Upper lobe of left lung (tissue), 6 donors: ENCODE measurements at regions not wholly inside any gene's neighbourhood (a gene's known extent, or its start where the extent isn't known, plus 50 kb on each side); places are given as distances from the start of the nearest gene placed in this dataset.
A peak's percentile ranks its signal among the peaks of the same experiment; 100 is the strongest.

ENCODE experiments used
- ATAC-seq, 2 donors: fragments of 200-7000 bp; cut with Tn5 transposase; one replicate each; pipeline ENCODE4 v1.9.1; 2022; ENCODE audit warnings: mild to moderate bottlenecking in 2 of 2, moderate library complexity in 2 of 2; ENCODE audit not compliant: low FRiP score in 2 of 2
- DNase-seq, 2 donors: peaks; one replicate each; pipeline ENCODE4 v3.0.0-alpha.2; 2019 to 2020
- H3K27ac ChIP-seq, 4 donors: fragments of 200-600 bp; sonication (generic); one replicate each; pipeline ENCODE4 v1.5.1; 2016 to 2019
- H3K27me3 ChIP-seq, 4 donors: fragments of 200-600 bp; sonication (generic); one replicate each; pipeline ENCODE4 v1.5.1; 2017 to 2019
- H3K36me3 ChIP-seq, 4 donors: fragments of 200-600 bp; sonication (generic); one replicate each; pipeline ENCODE4 v1.5.1; 2016 to 2019
- H3K4me1 ChIP-seq, 4 donors: fragments of 200-600 bp; sonication (generic); one replicate each; pipeline ENCODE4 v1.5.1; 2018 to 2019
- H3K4me3 ChIP-seq, 4 donors: fragments of 200-600 bp; sonication (generic); one replicate each; pipeline ENCODE4 v1.5.1; 2017 to 2019; ENCODE audit warnings: mild to moderate bottlenecking in 2 of 4, moderate library complexity in 1 of 4
- H3K9me3 ChIP-seq, 4 donors: fragments of 200-600 bp; sonication (generic); one replicate each; pipeline ENCODE4 v1.5.1; 2018 to 2019
- EP300 ChIP-seq, 4 donors: sonication (generic); formaldehyde crosslinking; IDR thresholded peaks; one replicate each; pipeline ENCODE4 v1.5.1; 2017; ENCODE audit warnings: antibody characterized with exemption in 4 of 4, control low read depth in 2 of 4
- POLR2A ChIP-seq, 4 donors: fragments of 450-650 bp; IDR thresholded peaks; one replicate each; pipeline ENCODE4 v1.5.1; 2016 to 2017; ENCODE audit warnings: antibody characterized with exemption in 4 of 4, mild to moderate bottlenecking in 2 of 4
- POLR2AphosphoS5 ChIP-seq, 2 donors: sonication (generic); formaldehyde crosslinking; IDR thresholded peaks; one replicate each; pipeline ENCODE4 v1.5.1; 2017; ENCODE audit warnings: antibody characterized with exemption in 2 of 2
- WGBS, 2 donors: methylation state at CpG; one replicate each; pipeline ENCODE4 v1.1.5; 2017 to 2018; 5-methylcytosine and 5-hydroxymethylcytosine counted together
- TF ChIP-seq, protein P1 (sequence below), 6 experiments: fragments of 450-650 bp in 4 of 6; fragments of 200-600 bp in 2 of 6; sonication (generic) in 2 of 6; IDR thresholded peaks; one replicate each; pipeline ENCODE4 v1.5.1; 2016 to 2019; ENCODE audit warnings: antibody characterized with exemption in 6 of 6
- donor health status: DM: no; HTN: no; CAD: no; lungs with moderate emphysema.
- donor health status: DM: no; HTN: yes; CAD: no; lungs with severe emphysema.

DNA sequence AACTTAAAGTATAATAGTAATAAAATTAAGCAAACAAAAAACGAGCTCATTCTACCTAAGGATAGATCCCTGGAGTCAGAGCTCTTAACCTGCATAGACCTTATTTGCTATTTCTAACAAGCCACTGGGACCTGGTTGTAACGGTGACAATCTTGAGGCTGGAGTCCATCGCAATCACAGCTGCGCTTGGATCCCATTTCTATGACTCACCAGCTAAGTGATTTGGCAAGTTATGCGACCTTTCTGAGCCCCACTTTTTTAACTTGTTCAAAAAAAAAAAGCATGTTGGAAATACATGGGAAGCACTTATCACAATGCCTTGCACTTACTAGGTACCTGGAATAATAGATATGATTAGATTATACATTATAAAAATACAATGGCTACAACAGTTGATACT is 389.5 kb upstream of the CDH4 start:
- H3K9me3 ChIP-seq = no peaks in the 10 kb centered on the region
- H3K27me3 ChIP-seq = no peaks in the 10 kb centered on the region
- TF ChIP-seq POLR2A (IDR thresholded peaks at IDR 0.05) (no peak), POLR2AphosphoS5 (IDR thresholded peaks at IDR 0.05) (no peak), EP300 (IDR thresholded peaks at IDR 0.05) (no peak)
- TF ChIP-seq, protein P1, sequence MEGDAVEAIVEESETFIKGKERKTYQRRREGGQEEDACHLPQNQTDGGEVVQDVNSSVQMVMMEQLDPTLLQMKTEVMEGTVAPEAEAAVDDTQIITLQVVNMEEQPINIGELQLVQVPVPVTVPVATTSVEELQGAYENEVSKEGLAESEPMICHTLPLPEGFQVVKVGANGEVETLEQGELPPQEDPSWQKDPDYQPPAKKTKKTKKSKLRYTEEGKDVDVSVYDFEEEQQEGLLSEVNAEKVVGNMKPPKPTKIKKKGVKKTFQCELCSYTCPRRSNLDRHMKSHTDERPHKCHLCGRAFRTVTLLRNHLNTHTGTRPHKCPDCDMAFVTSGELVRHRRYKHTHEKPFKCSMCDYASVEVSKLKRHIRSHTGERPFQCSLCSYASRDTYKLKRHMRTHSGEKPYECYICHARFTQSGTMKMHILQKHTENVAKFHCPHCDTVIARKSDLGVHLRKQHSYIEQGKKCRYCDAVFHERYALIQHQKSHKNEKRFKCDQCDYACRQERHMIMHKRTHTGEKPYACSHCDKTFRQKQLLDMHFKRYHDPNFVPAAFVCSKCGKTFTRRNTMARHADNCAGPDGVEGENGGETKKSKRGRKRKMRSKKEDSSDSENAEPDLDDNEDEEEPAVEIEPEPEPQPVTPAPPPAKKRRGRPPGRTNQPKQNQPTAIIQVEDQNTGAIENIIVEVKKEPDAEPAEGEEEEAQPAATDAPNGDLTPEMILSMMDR (IDR thresholded peaks at IDR 0.05) = no peak
- H3K4me3 ChIP-seq = no peak overlapping the region
- DNase-seq = no peak
- H3K4me1 ChIP-seq = no peaks in the 10 kb centered on the region
- no peaks in the 10 kb centered on the region for H3K36me3 ChIP-seq
- whole genome bisulfite sequencing, 2 donors = 79% methylated on average over 5 of the region's 5 CpGs
- H3K27ac ChIP-seq = no peak overlapping the region
- ATAC-seq = no peak

GRCh38 chr20:60863548-60863947 is 388.5 kb upstream of the CDH4 start:
- H3K36me3 ChIP-seq = no peaks in the 10 kb centered on the region
- no peak overlapping the region for H3K27ac ChIP-seq
- H3K4me3 ChIP-seq = no peak overlapping the region
- no peaks in the 10 kb centered on the region for H3K27me3 ChIP-seq
- ATAC-seq (no peak), DNase-seq (no peak)
- no peaks in the 10 kb centered on the region for H3K4me1 ChIP-seq
- WGBS, 2 donors = 69 to 94% methylated on average over 3 of the region's 3 CpGs
- H3K9me3 ChIP-seq = no peaks in the 10 kb centered on the region
- TF ChIP-seq, protein P1 (IDR thresholded peaks at IDR 0.05) = no peak
- TF ChIP-seq POLR2A (IDR thresholded peaks at IDR 0.05) = no peak
- no peak for TF ChIP-seq POLR2AphosphoS5 (IDR thresholded peaks at IDR 0.05)
- TF ChIP-seq EP300 (IDR thresholded peaks at IDR 0.05) = no peak

DNA sequence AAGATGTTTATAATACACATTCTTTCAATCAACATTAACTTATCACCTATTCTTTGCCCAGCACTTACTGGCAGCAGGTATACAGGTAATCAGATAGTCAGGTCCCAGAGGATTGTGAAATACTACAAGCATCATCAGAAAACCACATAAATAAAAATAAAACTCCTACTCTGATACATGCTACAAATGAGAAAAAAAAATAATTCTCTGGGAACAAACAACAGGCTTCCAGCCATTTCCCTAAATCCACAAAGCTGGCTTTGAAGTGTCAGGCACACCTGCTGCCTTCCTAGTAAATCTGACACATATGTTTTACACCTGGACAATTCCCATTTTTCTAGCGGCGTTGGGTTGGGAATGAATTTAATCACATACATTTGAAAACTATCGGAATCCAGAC is 384.5 kb upstream of the CDH4 start:
- TF ChIP-seq POLR2A (IDR thresholded peaks at IDR 0.05) = no peak
- TF ChIP-seq EP300 (IDR thresholded peaks at IDR 0.05) = no peak
- no peak for TF ChIP-seq POLR2AphosphoS5 (IDR thresholded peaks at IDR 0.05)
- TF ChIP-seq, protein P1 (IDR thresholded peaks at IDR 0.05) = no peak
- WGBS, 2 donors = 92 to 95% methylated on average over 3 of the region's 3 CpGs
- no peak for ATAC-seq
- Histone ChIP-seq H3K4me3 (no peak overlapping the region), H3K4me1 (no peaks in the 10 kb centered on the region), H3K27me3 (no peaks in the 10 kb centered on the region), H3K9me3 (no peaks in the 10 kb centered on the region), H3K27ac (no peak overlapping the region), H3K36me3 (no peaks in the 10 kb centered on the region)
- no peak for DNase-seq

DNA sequence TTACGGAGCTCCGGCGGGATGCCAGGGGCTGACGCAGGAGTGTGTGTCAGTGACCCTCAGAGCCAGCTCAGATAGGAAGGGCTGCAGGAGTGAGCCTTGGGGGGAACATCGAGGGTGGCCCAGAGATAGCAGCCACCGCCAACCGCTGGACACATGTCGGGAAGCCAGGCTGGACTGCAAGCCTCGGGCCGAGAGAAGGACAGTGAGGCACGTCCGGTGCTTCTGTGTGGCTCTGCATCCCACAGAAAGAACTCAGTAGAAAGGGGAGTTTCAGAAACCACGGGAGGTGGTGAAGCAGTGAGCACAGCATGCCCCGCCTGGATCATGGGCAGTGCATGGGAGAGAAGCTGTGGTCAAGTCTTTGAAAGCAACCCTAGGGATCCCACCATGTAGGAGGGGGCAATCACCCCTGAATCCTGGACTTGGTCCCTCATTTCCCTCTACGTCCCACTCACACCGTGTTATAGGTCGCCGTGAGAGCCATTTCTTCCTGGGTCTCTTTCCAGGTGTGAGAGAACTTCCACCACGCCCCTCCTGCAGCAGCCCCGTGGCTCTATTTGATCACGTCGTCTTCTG is 383.7 kb upstream of the CDH4 start:
- H3K27me3 ChIP-seq = no peaks in the 10 kb centered on the region
- H3K4me1 ChIP-seq = no peaks in the 10 kb centered on the region
- H3K4me3 ChIP-seq = no peak overlapping the region
- H3K9me3 ChIP-seq = no peaks in the 10 kb centered on the region
- H3K36me3 ChIP-seq = no peaks in the 10 kb centered on the region
- 67 to 68% methylated on average over 22 of the region's 22 CpGs for WGBS, 2 donors
- no peak overlapping the region for H3K27ac ChIP-seq
- DNase-seq (peak in 1 of 2 donors; percentile 29), ATAC-seq (no peak)
- TF ChIP-seq, protein P1 (IDR thresholded peaks at IDR 0.05) = no peak
- TF ChIP-seq POLR2AphosphoS5 (IDR thresholded peaks at IDR 0.05) = no peak
- TF ChIP-seq EP300 (IDR thresholded peaks at IDR 0.05) = no peak
- TF ChIP-seq POLR2A (IDR thresholded peaks at IDR 0.05) = no peak

GRCh38 chr20:60869087-60869486 is 383.0 kb upstream of the CDH4 start:
- no peaks in the 10 kb centered on the region for H3K9me3 ChIP-seq
- H3K27ac ChIP-seq = no peak overlapping the region
- ATAC-seq = no peak
- H3K36me3 ChIP-seq = no peaks in the 10 kb centered on the region
- no peak overlapping the region for H3K4me3 ChIP-seq
- H3K27me3 ChIP-seq = no peaks in the 10 kb centered on the region
- TF ChIP-seq POLR2AphosphoS5 (IDR thresholded peaks at IDR 0.05) (no peak), EP300 (IDR thresholded peaks at IDR 0.05) (no peak), POLR2A (IDR thresholded peaks at IDR 0.05) (no peak)
- TF ChIP-seq, protein P1 (IDR thresholded peaks at IDR 0.05) = no peak
- WGBS, 2 donors = 42 to 55% methylated on average over 12 of the region's 12 CpGs
- peak in 1 of 2 donors; percentile 64 for DNase-seq
- H3K4me1 ChIP-seq = no peaks in the 10 kb centered on the region
